Peyer's patch (tissue), 4 donors: ENCODE measurements at regions not wholly inside any gene's neighbourhood (a gene's known extent, or its start where the extent isn't known, plus 50 kb on each side); places are given as distances from the start of the nearest gene placed in this dataset.

Source experiments
- POLR2A ChIP-seq, 2 donors: fragments of 450-650 bp; IDR thresholded peaks; one replicate each; pipeline ENCODE4 v1.5.1; 2017; ENCODE audit warnings: antibody characterized with exemption in 2 of 2, mild to moderate bottlenecking in 2 of 2, moderate library complexity in 2 of 2
- TF ChIP-seq, protein P1 (sequence below), 6 experiments: fragments of 450-650 bp in 4 of 6; fragments of 200-600 bp in 2 of 6; sonication (generic) in 1 of 6; IDR thresholded peaks; one replicate each; pipeline ENCODE4 v1.5.1; 2017 to 2019; ENCODE audit warnings: antibody characterized with exemption in 6 of 6, mild to moderate bottlenecking in 3 of 6, moderate library complexity in 1 of 6

DNA sequence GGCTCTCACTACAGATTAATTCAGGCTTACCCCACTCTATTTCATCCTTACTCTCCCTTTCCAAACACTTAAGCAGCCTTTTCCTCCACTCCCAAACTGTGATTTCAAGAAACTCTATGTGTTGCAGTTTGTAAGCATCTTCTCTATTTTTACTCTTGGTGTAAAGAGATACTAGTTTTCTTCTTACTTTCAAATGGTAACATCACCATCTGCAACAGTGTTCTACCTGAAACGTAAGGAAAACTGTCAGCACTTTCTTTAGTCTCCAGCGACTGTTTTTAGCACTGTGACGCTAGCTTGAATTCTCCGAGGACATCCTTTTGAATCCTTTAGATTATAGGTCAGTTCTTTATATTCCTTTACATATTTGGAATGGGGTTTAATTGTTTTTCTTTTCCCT is 335.2 kb downstream of the PDGFC start:
- TF ChIP-seq, protein P1, sequence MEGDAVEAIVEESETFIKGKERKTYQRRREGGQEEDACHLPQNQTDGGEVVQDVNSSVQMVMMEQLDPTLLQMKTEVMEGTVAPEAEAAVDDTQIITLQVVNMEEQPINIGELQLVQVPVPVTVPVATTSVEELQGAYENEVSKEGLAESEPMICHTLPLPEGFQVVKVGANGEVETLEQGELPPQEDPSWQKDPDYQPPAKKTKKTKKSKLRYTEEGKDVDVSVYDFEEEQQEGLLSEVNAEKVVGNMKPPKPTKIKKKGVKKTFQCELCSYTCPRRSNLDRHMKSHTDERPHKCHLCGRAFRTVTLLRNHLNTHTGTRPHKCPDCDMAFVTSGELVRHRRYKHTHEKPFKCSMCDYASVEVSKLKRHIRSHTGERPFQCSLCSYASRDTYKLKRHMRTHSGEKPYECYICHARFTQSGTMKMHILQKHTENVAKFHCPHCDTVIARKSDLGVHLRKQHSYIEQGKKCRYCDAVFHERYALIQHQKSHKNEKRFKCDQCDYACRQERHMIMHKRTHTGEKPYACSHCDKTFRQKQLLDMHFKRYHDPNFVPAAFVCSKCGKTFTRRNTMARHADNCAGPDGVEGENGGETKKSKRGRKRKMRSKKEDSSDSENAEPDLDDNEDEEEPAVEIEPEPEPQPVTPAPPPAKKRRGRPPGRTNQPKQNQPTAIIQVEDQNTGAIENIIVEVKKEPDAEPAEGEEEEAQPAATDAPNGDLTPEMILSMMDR (IDR thresholded peaks at IDR 0.05), result no peak
- TF ChIP-seq POLR2A (IDR thresholded peaks at IDR 0.05), result no peak
